DND-41 (cell line): ENCODE measurements at regions not wholly inside any gene's neighbourhood (a gene's known extent, or its start where the extent isn't known, plus 50 kb on each side); places are given as distances from the start of the nearest gene placed in this dataset.
A peak's percentile ranks its signal among the peaks of the same experiment; 100 is the strongest.

Experiments
- ATAC-seq: fragments of 200-7000 bp; cut with Tn5 transposase; 3 replicates; pipeline ENCODE4 v1.9.1; 2021; ENCODE audit warnings: low read depth; ENCODE audit not compliant: insufficient read depth
- DNase-seq: peaks from one replicate; pipeline ENCODE4 v3.0.0-alpha.2; 2020
- H2AFZ ChIP-seq: 2 replicates; pipeline ENCODE4 v1.6.0; 2012; ENCODE audit warnings: low read depth, low read length
- H3K27ac ChIP-seq: 2 replicates; pipeline ENCODE4 v1.5.1; 2012; ENCODE audit warnings: low read length, inconsistent platforms
- H3K27me3 ChIP-seq: fragments of 200-600 bp; sonication (generic); 2 replicates; pipeline ENCODE4 v1.6.0; 2012; ENCODE audit warnings: low read length, mild to moderate bottlenecking, inconsistent platforms; ENCODE audit not compliant: insufficient read depth, poor library complexity
- H3K36me3 ChIP-seq: 2 replicates; pipeline ENCODE4 v1.5.1; 2012; ENCODE audit warnings: low read length, inconsistent platforms; ENCODE audit not compliant: insufficient read depth
- H3K4me1 ChIP-seq: 2 replicates; pipeline ENCODE4 v1.5.1; 2012; ENCODE audit warnings: mild to moderate bottlenecking, low read length; ENCODE audit not compliant: insufficient read depth
- H3K4me2 ChIP-seq: 2 replicates; pipeline ENCODE4 v1.6.0; 2012; ENCODE audit warnings: mild to moderate bottlenecking, moderate library complexity, low read length, inconsistent platforms; ENCODE audit not compliant: insufficient read depth
- H3K4me3 ChIP-seq, 2 experiments: fragments of 200-600 bp in 1 of 2; shearing (Covaris generic) in 1 of 2; 2 replicates each; pipeline ENCODE4 v1.5.1; 2012 to 2016; ENCODE audit warnings: inconsistent platforms in 2 of 2, low read length in 2 of 2, mild to moderate bottlenecking in 2 of 2, low read depth in 1 of 2, moderate library complexity in 1 of 2
- H3K79me2 ChIP-seq: 2 replicates; pipeline ENCODE4 v1.6.0; 2012; ENCODE audit warnings: low read length, inconsistent platforms; ENCODE audit not compliant: insufficient read depth
- H3K9ac ChIP-seq: 2 replicates; pipeline ENCODE4 v1.6.0; 2012; ENCODE audit warnings: low read depth, mild to moderate bottlenecking, inconsistent platforms, low read length, moderate library complexity
- H3K9me3 ChIP-seq: 2 replicates; pipeline ENCODE4 v1.5.1; 2012; ENCODE audit warnings: low read length, moderate library complexity, mild to moderate bottlenecking, inconsistent platforms; ENCODE audit not compliant: insufficient read depth, severe bottlenecking
- H4K20me1 ChIP-seq: 2 replicates; pipeline ENCODE4 v1.6.0; 2012; ENCODE audit warnings: low read length; ENCODE audit not compliant: insufficient read depth
- EZH2 ChIP-seq: IDR thresholded peaks from 3 replicates; pipeline ENCODE4 v1.6.1; 2012; ENCODE audit warnings: borderline replicate concordance, low read depth, mild to moderate bottlenecking, moderate library complexity, low read length, inconsistent platforms; ENCODE audit not compliant: severe bottlenecking
- TF ChIP-seq, protein P1 (sequence below): IDR thresholded peaks from 2 replicates; pipeline ENCODE4 v1.5.1; 2012; ENCODE audit warnings: borderline replicate concordance, low read length, moderate library complexity, mild to moderate bottlenecking; ENCODE audit not compliant: poor library complexity, severe bottlenecking; ENCODE audit errors: extremely low read depth

DNA sequence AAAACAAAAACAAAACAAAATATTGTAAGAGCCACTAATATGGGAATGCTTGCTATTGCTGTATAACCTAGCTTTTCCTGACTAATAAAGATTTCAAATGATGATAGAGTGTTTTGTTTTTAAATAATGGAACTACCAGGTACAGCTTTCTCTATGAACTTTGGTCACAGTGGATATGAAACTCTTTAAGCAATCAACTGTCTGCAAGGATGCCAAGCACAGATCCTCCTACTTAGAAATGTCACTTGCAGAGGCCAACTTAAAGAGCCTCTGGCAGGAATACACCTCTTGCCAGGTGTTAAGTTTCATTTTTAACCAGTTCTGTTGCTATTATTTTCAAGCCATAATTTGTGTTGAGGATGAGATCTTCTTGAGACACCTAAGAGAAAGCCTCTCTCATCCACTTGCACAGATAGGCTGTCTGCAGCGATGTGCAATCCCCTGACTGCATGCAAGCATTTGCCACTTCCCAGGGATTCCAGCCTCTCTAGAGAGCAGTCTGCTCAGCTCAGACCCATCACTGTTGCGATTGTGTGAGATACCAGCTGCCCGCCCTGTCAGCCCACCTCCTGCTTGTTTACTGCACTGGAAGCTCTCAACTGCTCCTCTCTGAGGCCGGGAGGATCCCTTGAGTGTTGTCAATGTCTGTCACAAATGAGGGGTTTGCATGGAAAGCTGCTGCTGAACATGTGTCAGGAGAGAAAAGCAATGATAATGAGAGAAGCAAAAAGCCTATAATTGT lies 86.1 kb upstream of the SCG2 start:
- Histone ChIP-seq H3K4me1 (no peaks in the 10 kb centered on the region), H3K9ac (no peak overlapping the region), H2AFZ (no peak overlapping the region), H4K20me1 (no peaks in the 10 kb centered on the region), H3K4me2 (no peak overlapping the region), H3K4me3 (no peak overlapping the region), H3K9me3 (no peaks in the 10 kb centered on the region), H3K27me3 (peaks cover 3% of the 10 kb centered on the region), H3K79me2 (no peaks in the 10 kb centered on the region), H3K36me3 (no peaks in the 10 kb centered on the region), H3K27ac (no peak overlapping the region)
- ATAC-seq: no peak
- no peak for DNase-seq
- TF ChIP-seq, protein P1, sequence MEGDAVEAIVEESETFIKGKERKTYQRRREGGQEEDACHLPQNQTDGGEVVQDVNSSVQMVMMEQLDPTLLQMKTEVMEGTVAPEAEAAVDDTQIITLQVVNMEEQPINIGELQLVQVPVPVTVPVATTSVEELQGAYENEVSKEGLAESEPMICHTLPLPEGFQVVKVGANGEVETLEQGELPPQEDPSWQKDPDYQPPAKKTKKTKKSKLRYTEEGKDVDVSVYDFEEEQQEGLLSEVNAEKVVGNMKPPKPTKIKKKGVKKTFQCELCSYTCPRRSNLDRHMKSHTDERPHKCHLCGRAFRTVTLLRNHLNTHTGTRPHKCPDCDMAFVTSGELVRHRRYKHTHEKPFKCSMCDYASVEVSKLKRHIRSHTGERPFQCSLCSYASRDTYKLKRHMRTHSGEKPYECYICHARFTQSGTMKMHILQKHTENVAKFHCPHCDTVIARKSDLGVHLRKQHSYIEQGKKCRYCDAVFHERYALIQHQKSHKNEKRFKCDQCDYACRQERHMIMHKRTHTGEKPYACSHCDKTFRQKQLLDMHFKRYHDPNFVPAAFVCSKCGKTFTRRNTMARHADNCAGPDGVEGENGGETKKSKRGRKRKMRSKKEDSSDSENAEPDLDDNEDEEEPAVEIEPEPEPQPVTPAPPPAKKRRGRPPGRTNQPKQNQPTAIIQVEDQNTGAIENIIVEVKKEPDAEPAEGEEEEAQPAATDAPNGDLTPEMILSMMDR: no peak
- no peak for TF ChIP-seq EZH2

DNA sequence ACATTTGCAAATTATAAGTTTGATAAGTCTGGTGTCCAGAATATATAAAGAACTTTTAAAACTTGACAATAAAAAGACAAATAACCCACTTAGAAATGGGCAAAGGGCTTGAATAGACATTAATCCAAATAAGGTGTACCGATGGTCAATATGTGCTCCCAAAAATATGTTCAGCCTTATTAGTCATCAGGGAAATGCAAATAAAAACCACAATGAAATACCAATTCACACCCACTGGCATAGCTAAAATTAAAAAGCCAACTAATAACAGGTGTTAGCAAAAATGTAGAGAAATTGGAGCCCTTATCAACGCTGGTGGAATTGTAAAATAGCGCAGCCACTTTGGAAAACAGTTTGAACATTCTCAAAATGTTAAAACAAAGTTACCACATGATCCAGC lies 79.0 kb upstream of the SCG2 start:
- no peak overlapping the region for H3K4me2 ChIP-seq
- ATAC-seq: no peak

DNA sequence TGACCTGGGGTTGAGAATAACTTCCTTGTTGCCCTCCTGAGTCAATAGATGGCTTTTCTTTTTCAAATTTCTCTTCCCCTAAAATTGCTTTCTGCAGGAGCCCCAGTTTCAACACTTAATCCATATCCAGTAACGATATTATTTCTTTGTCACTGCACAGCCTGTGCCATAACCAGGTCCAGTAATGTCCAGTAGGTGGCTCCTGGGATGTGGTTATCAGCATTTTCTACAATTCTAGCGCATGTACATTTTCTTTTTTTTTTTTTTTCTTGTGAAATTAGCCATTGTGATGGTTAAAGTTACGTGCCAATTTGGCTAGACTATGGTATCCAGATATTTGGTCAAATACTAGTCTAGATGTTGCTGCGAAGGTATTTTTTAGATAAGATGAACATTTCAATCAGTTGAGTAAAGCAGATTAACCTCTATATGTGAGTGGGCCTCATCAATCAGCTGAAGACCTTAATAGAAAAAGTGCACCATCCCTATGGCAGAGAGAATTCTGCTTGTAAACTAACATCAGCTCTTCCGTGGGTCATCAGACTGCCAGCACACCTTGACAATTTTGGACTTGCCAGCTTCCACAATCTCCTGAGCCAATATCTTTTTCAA lies 72.9 kb upstream of the SCG2 start:
- no peaks in the 10 kb centered on the region for H3K79me2 ChIP-seq
- H3K27ac ChIP-seq: no peak overlapping the region
- H3K27me3 ChIP-seq: no peaks in the 10 kb centered on the region
- no peak overlapping the region for H3K4me3 ChIP-seq
- no peak overlapping the region for H3K9ac ChIP-seq
- no peak overlapping the region for H2AFZ ChIP-seq
- no peaks in the 10 kb centered on the region for H4K20me1 ChIP-seq
- H3K36me3 ChIP-seq: no peaks in the 10 kb centered on the region
- no peak for TF ChIP-seq EZH2
- TF ChIP-seq, protein P1: peak; percentile 31
- ATAC-seq: no peak
- DNase-seq: no peak
- H3K9me3 ChIP-seq: no peaks in the 10 kb centered on the region
- no peak overlapping the region for H3K4me2 ChIP-seq
- no peaks in the 10 kb centered on the region for H3K4me1 ChIP-seq

More for the DNA sequence above, 79.0 kb upstream of the SCG2 start:
- Histone ChIP-seq H3K9me3 (no peaks in the 10 kb centered on the region), H2AFZ (no peak overlapping the region), H3K4me3 (no peak overlapping the region), H3K27ac (no peak overlapping the region), H3K4me1 (no peaks in the 10 kb centered on the region), H3K27me3 (no peaks in the 10 kb centered on the region), H3K9ac (no peak overlapping the region), H3K36me3 (no peaks in the 10 kb centered on the region), H4K20me1 (no peaks in the 10 kb centered on the region), H3K79me2 (no peaks in the 10 kb centered on the region)
- DNase-seq: no peak
- TF ChIP-seq EZH2: no peak
- TF ChIP-seq, protein P1: no peak
